BE2C (cell line): ENCODE measurements at regions not wholly inside any gene's neighbourhood (a gene's known extent, or its start where the extent isn't known, plus 50 kb on each side); places are given as distances from the start of the nearest gene placed in this dataset.
A peak's percentile ranks its signal among the peaks of the same experiment; 100 is the strongest.

Experiments
- DNase-seq: peaks from one replicate; pipeline ENCODE4 v3.0.0-alpha.2; 2020
- H3K27me3 ChIP-seq: fragments of 250-450 bp; sonication (Bioruptor Pico); 2 replicates; pipeline ENCODE4 v1.5.1; 2020; ENCODE audit warnings: mild to moderate bottlenecking
- H3K36me3 ChIP-seq: fragments of 250-450 bp; sonication (Bioruptor Pico); 2 replicates; pipeline ENCODE4 v1.5.1; 2020; ENCODE audit warnings: mild to moderate bottlenecking
- H3K4me1 ChIP-seq: fragments of 250-450 bp; sonication (Bioruptor Pico); 2 replicates; pipeline ENCODE4 v1.5.1; 2020
- H3K4me3 ChIP-seq: 2 replicates; pipeline ENCODE4 v1.5.1; 2011; ENCODE audit warnings: low read depth, low read length
- H3K9me3 ChIP-seq: fragments of 250-450 bp; sonication (Bioruptor Pico); 2 replicates; pipeline ENCODE4 v1.5.1; 2020
- TF ChIP-seq, protein P1 (sequence below): IDR thresholded peaks from 2 replicates; pipeline ENCODE4 v1.5.1; 2012; ENCODE audit warnings: mild to moderate bottlenecking, low read depth, low read length

DNA sequence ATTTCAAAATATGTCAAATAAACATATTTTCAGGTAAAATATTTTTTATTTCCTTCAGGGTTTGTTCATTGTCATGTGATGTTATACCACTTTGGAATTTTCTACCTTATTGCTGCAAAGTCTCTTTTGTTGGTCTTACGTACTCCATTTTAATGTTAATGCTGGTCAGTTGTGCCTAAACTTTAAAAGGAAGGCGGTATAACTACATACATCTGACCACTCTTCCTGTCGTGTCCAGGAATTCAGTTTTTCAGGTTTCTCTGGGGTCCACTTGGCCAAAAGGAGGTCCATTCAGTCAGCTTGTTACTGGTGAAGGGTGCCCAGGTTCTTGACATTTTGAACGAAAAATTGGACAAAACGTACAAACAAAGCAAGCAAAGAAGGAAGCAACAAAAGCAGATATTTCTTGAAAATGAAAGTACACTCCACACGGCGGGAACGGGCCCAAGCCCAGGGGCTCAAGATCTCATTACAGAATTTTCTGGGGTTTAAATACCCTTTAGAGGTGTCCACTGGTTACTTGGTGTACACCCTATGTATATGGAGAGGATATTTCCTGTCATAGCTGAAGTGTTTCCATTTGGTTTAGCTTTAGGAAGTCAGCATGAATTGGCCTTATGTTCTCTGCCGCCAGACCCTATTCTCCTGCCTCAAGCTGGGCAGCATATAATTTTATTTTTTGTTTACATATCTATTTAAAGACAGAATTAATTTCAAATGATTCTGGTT lies 471.7 kb upstream of the CDH7 start:
- Histone ChIP-seq H3K36me3 (no peaks in the 10 kb centered on the region), H3K4me3 (no peak overlapping the region), H3K4me1 (no peaks in the 10 kb centered on the region), H3K27me3 (no peaks in the 10 kb centered on the region), H3K9me3 (no peaks in the 10 kb centered on the region)
- TF ChIP-seq, protein P1, sequence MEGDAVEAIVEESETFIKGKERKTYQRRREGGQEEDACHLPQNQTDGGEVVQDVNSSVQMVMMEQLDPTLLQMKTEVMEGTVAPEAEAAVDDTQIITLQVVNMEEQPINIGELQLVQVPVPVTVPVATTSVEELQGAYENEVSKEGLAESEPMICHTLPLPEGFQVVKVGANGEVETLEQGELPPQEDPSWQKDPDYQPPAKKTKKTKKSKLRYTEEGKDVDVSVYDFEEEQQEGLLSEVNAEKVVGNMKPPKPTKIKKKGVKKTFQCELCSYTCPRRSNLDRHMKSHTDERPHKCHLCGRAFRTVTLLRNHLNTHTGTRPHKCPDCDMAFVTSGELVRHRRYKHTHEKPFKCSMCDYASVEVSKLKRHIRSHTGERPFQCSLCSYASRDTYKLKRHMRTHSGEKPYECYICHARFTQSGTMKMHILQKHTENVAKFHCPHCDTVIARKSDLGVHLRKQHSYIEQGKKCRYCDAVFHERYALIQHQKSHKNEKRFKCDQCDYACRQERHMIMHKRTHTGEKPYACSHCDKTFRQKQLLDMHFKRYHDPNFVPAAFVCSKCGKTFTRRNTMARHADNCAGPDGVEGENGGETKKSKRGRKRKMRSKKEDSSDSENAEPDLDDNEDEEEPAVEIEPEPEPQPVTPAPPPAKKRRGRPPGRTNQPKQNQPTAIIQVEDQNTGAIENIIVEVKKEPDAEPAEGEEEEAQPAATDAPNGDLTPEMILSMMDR: no peak
- DNase-seq: no peak

DNA sequence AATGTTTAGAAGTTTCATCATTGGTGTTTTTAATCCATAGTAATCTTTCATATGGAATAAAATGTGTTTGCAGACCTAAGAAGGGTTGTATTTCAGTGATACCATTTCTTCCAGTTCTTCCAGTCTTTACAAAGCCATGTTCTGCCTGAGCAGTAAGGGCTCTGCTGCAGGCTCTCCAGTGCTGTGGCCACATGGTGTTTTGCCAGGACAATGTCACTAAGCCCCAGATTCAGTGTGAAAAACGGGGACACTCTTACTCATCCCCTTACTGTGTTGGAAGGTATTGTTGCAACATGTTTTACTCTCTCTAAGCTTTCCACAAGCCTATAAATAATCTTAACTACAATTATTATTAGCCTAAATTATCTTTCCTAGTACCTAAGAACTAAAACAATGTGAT lies 481.4 kb upstream of the CDH7 start:
- TF ChIP-seq, protein P1: no peak
- no peaks in the 10 kb centered on the region for H3K9me3 ChIP-seq
- H3K4me1 ChIP-seq: 0 out of 2 replicates have a peak, but pooled peaks cover 3% of the 10 kb centered on the region
- DNase-seq: peak; percentile 3
- H3K27me3 ChIP-seq: no peaks in the 10 kb centered on the region
- H3K4me3 ChIP-seq: no peak overlapping the region
- H3K36me3 ChIP-seq: no peaks in the 10 kb centered on the region

DNA sequence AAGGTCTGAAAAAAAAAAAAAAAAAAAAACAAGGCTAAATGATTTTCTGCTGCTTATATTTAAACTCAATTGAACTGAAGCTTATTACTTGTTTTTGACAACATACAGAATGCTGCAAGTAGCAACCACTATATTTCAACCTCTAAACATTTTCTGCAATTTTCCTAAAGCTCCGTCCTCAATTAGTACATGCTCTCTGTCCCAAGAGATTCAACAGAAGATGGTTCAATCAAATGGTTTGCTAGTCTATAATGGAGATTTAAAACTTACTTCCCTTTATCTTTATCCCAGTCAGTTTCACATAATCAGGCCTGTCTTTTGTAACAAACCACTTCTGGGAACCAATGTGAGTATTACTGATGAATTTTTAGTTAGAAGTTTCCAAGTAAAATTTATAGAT lies 485.1 kb upstream of the CDH7 start:
- Histone ChIP-seq H3K4me1 (0 out of 2 replicates have a peak, but pooled peaks cover 3% of the 10 kb centered on the region), H3K36me3 (no peaks in the 10 kb centered on the region), H3K4me3 (no peak overlapping the region), H3K9me3 (no peaks in the 10 kb centered on the region), H3K27me3 (no peaks in the 10 kb centered on the region)
- DNase-seq: no peak
- TF ChIP-seq, protein P1: no peak

DNA sequence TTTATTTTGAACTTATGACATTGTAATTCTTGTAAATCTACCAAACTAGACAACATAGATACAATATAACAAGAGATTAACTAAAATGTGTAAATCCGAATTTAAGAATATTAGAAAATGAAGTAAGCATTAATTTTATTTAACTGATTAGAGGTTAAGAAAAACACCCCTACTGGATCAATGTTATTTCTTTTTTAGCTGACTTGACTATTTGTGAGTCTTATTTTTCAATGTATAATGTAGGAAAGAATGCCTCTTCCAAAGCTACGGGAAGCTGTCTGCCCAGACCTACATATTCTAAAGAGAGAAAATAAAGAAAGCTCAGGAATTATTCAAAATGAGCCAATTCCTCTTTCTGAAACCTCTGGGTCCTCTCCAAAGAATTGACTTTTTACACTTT lies 490.8 kb upstream of the CDH7 start:
- TF ChIP-seq, protein P1: no peak
- Histone ChIP-seq H3K4me1 (no peaks in the 10 kb centered on the region), H3K36me3 (no peaks in the 10 kb centered on the region), H3K27me3 (no peaks in the 10 kb centered on the region), H3K4me3 (no peak overlapping the region), H3K9me3 (no peaks in the 10 kb centered on the region)
- no peak for DNase-seq

- no peak overlapping the region for H3K4me3 ChIP-seq
- no peaks in the 10 kb centered on the region for H3K27me3 ChIP-seq
- no peaks in the 10 kb centered on the region for H3K9me3 ChIP-seq
- TF ChIP-seq, protein P1: no peak
- H3K4me1 ChIP-seq: no peaks in the 10 kb centered on the region
- no peak for DNase-seq
- no peaks in the 10 kb centered on the region for H3K36me3 ChIP-seq
These were observed 491.4 kb upstream of the CDH7 start for GRCh38 chr18:65259403-65259802.

- no peaks in the 10 kb centered on the region for H3K9me3 ChIP-seq
- H3K36me3 ChIP-seq: no peaks in the 10 kb centered on the region
- no peak for DNase-seq
- no peak overlapping the region for H3K4me3 ChIP-seq
- TF ChIP-seq, protein P1: no peak
- no peaks in the 10 kb centered on the region for H3K27me3 ChIP-seq
- no peaks in the 10 kb centered on the region for H3K4me1 ChIP-seq
These were observed 493.7 kb upstream of the CDH7 start for GRCh38 chr18:65257149-65257548.
